Hepatocyte (in vitro differentiated cells): ENCODE measurements at regions not wholly inside any gene's neighbourhood (a gene's known extent, or its start where the extent isn't known, plus 50 kb on each side); places are given as distances from the start of the nearest gene placed in this dataset.
"Not testable (repeated sequence)": the region's sequence is repeated elsewhere in the genome, so short reads cannot be mapped to it uniquely, and the experiment has no call there.

Experiments
- DNase-seq: peaks from one replicate; pipeline ENCODE4 v3.0.0-alpha.2; 2016; ENCODE audit warnings: low spot score
- H2AFZ ChIP-seq: fragments of 200-600 bp; sonication (generic); 2 replicates; pipeline ENCODE4 v1.6.0; 2016; ENCODE audit warnings: antibody characterized with exemption, mild to moderate bottlenecking
- H3K27ac ChIP-seq: fragments of 200-600 bp; sonication (generic); 2 replicates; pipeline ENCODE4 v1.5.1; 2016; ENCODE audit warnings: mild to moderate bottlenecking
- H3K27me3 ChIP-seq: fragments of 200-600 bp; sonication (generic); 2 replicates; pipeline ENCODE4 v1.6.1; 2016
- H3K36me3 ChIP-seq: fragments of 200-600 bp; sonication (generic); replicated peaks from 2 replicates; pipeline ENCODE4 v1.5.1; 2016; ENCODE audit warnings: low read depth; ENCODE audit not compliant: insufficient read depth
- H3K4me1 ChIP-seq: fragments of 200-600 bp; sonication (generic); 2 replicates; pipeline ENCODE4 v1.5.1; 2016; ENCODE audit warnings: mild to moderate bottlenecking, moderate library complexity; ENCODE audit not compliant: insufficient read depth
- H3K4me2 ChIP-seq: fragments of 200-600 bp; sonication (generic); 2 replicates; pipeline ENCODE4 v1.6.0; 2016
- H3K4me3 ChIP-seq: fragments of 200-600 bp; sonication (generic); 2 replicates; pipeline ENCODE4 v1.5.1; 2016; ENCODE audit warnings: mild to moderate bottlenecking
- H3K79me2 ChIP-seq: fragments of 200-600 bp; sonication (generic); 2 replicates; pipeline ENCODE4 v1.6.0; 2017; ENCODE audit warnings: mild to moderate bottlenecking
- H3K9me2 ChIP-seq: fragments of 200-600 bp; sonication (generic); replicated peaks from 2 replicates; pipeline ENCODE4 v1.6.0; 2017; ENCODE audit warnings: mild to moderate bottlenecking; ENCODE audit not compliant: insufficient read depth
- H3K9me3 ChIP-seq: fragments of 200-600 bp; sonication (generic); 2 replicates; pipeline ENCODE4 v1.5.1; 2016; ENCODE audit warnings: low read depth, mild to moderate bottlenecking
- H4K20me1 ChIP-seq: fragments of 200-600 bp; sonication (generic); 2 replicates; pipeline ENCODE4 v1.6.0; 2016; ENCODE audit warnings: mild to moderate bottlenecking; ENCODE audit not compliant: insufficient read depth, poor library complexity, severe bottlenecking
- CTCF ChIP-seq: fragments of 200-600 bp; sonication (generic); IDR thresholded peaks from 2 replicates; pipeline ENCODE4 v1.5.1; 2016; ENCODE audit warnings: antibody characterized with exemption, mild to moderate bottlenecking; ENCODE audit not compliant: poor library complexity
- EZH2 ChIP-seq: fragments of 200-600 bp; sonication (generic); IDR thresholded peaks from 2 replicates; pipeline ENCODE4 v1.6.1; 2016; ENCODE audit warnings: antibody characterized with exemption, mild to moderate bottlenecking, borderline replicate concordance
- EZH2phosphoT487 ChIP-seq: fragments of 200-600 bp; sonication (generic); IDR thresholded peaks from one replicate; pipeline ENCODE4 v1.6.1; 2018; ENCODE audit warnings: antibody characterized with exemption, mild to moderate bottlenecking, low read depth, moderate library complexity; ENCODE audit not compliant: unreplicated experiment, severe bottlenecking
- whole genome bisulfite sequencing: methylation state at CpG from one replicate; pipeline ENCODE4 v1.1.6; 2016; ENCODE audit warnings: low lambda C conversion rate; ENCODE audit errors: missing lambda C conversion rate; 5-methylcytosine and 5-hydroxymethylcytosine counted together

- no peaks in the 10 kb centered on the region for H3K9me3 ChIP-seq
- H3K27ac ChIP-seq, result no peak overlapping the region
- H3K9me2 ChIP-seq, result no peaks in the 10 kb centered on the region
- 93% methylated on average over 2 of the region's 2 CpGs for WGBS
- TF ChIP-seq EZH2phosphoT487, result no peak
- TF ChIP-seq EZH2, result no peak
- TF ChIP-seq CTCF, result no peak
- no peak for DNase-seq
- no peaks in the 10 kb centered on the region for H3K4me1 ChIP-seq
- no peak overlapping the region for H2AFZ ChIP-seq
- H3K27me3 ChIP-seq, result no peaks in the 10 kb centered on the region
- H3K36me3 ChIP-seq, result no peaks in the 10 kb centered on the region
- H3K79me2 ChIP-seq, result no peaks in the 10 kb centered on the region
- no peaks in the 10 kb centered on the region for H4K20me1 ChIP-seq
- no peak overlapping the region for H3K4me2 ChIP-seq
- no peak overlapping the region for H3K4me3 ChIP-seq
These were observed 677.5 kb downstream of the RAPGEF2 start for GRCh38 chr4:159780196-159780922.

- Histone ChIP-seq H3K4me1 (no peaks in the 10 kb centered on the region), H3K9me2 (no peaks in the 10 kb centered on the region), H2AFZ (no peak overlapping the region), H4K20me1 (no peaks in the 10 kb centered on the region), H3K27me3 (no peaks in the 10 kb centered on the region), H3K36me3 (no peaks in the 10 kb centered on the region), H3K4me3 (no peak overlapping the region), H3K4me2 (no peak overlapping the region), H3K79me2 (no peaks in the 10 kb centered on the region), H3K9me3 (no peaks in the 10 kb centered on the region), H3K27ac (no peak overlapping the region)
- DNase-seq, result no peak
- no peak for TF ChIP-seq CTCF
- TF ChIP-seq EZH2phosphoT487, result no peak
- no peak for TF ChIP-seq EZH2
- 90% methylated on average over 2 of the region's 2 CpGs for WGBS
These were observed 685.0 kb downstream of the RAPGEF2 start for GRCh38 chr4:159787901-159788300.

- Histone ChIP-seq H4K20me1 (no peaks in the 10 kb centered on the region), H3K9me2 (no peaks in the 10 kb centered on the region), H3K9me3 (no peaks in the 10 kb centered on the region), H3K36me3 (no peaks in the 10 kb centered on the region), H2AFZ (no peak overlapping the region), H3K4me2 (no peak overlapping the region), H3K27ac (no peak overlapping the region), H3K27me3 (no peaks in the 10 kb centered on the region), H3K4me3 (no peak overlapping the region), H3K4me1 (no peaks in the 10 kb centered on the region), H3K79me2 (no peaks in the 10 kb centered on the region)
- WGBS, result 56% methylated on average over 3 of the region's 3 CpGs
- no peak for DNase-seq
- TF ChIP-seq EZH2phosphoT487, result no peak
- TF ChIP-seq EZH2, result no peak
- TF ChIP-seq CTCF, result no peak
These were observed 688.5 kb downstream of the RAPGEF2 start for GRCh38 chr4:159791334-159791733.

GRCh38 chr4:159804592-159804991 lies 701.7 kb downstream of the RAPGEF2 start:
- H3K27me3 ChIP-seq, H2AFZ ChIP-seq, H3K79me2 ChIP-seq, H3K9me2 ChIP-seq, H4K20me1 ChIP-seq, DNase-seq, H3K27ac ChIP-seq, H3K4me3 ChIP-seq, H3K4me1 ChIP-seq, H3K4me2 ChIP-seq, H3K9me3 ChIP-seq, H3K36me3 ChIP-seq: not testable (repeated sequence)
- WGBS, result 84% methylated on average over 12 of the region's 12 CpGs
